ENCODE measurements at regions not wholly inside any gene's neighbourhood (a gene's known extent, or its start where the extent isn't known, plus 50 kb on each side); places are given as distances from the start of the nearest gene placed in this dataset.

DNA sequence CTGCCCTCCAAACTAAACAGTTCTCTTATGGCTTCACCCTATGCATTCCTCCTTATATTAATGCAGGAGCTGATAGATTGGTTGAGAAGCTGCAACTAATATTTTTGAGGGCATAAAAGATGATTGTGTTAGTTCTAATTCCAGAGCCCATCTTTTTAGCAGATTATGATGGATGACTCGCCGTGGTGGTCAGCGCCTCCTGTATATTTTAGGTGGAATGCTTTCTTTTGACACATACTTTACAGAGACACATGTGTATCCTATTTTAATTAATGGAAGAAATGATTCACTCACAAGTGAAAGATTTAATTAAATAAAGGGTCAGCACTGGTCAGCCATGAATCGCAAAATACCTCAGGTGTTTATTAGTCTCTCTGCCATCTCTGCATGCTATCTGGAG is 120.7 kb downstream of the TM2D1 start:
- no peaks in the 10 kb centered on the region for H3K27me3 ChIP-seq (ENCODE audit: control insufficient read depth, insufficient read depth, low read length)
- POLR2A ChIA-PET (ENCODE audit: unreplicated experiment): no interaction called here

More for the DNA sequence above, 120.7 kb downstream of the TM2D1 start:
- Histone ChIP-seq H3K9me3 (ENCODE audit: control insufficient read depth, insufficient read depth, low read length) (no peaks in the 10 kb centered on the region), H3K27ac (ENCODE audit: insufficient read depth, low read length) (no peak overlapping the region), H2BK5ac (ENCODE audit: low read depth, low read length, poor library complexity, severe bottlenecking) (no peak overlapping the region), H3K36me3 (ENCODE audit: control insufficient read depth, insufficient read depth, low read length) (no peaks in the 10 kb centered on the region), H3K9me1 (ENCODE audit: insufficient read depth, low read length) (no peaks in the 10 kb centered on the region), H3K4me2 (ENCODE audit: low read depth, low read length) (no peak overlapping the region), H4K20me1 (ENCODE audit: insufficient read depth, low read length) (no peaks in the 10 kb centered on the region), H3K79me1 (ENCODE audit: low read depth in 1 of 2, low read length in 2 of 2) (no peaks in the 10 kb centered on the region), H4K8ac (ENCODE audit: low read depth in 2 of 2, low read length in 2 of 2) (no peak overlapping the region), H2AK5ac (ENCODE audit: low read depth, low read length) (no peak overlapping the region), H3K4me1 (ENCODE audit: control insufficient read depth, insufficient read depth, low read length) (no peaks in the 10 kb centered on the region), H4K91ac (ENCODE audit: insufficient read depth, low read depth, low read length) (no peak overlapping the region), H3K18ac (ENCODE audit: low read depth, low read length) (no peak overlapping the region), H2BK20ac (ENCODE audit: low read depth, low read length) (no peak overlapping the region), H3K14ac (replicated peaks; ENCODE audit: low read depth, low read length) (no peak overlapping the region), H2AFZ (replicated peaks; ENCODE audit: low read length, poor library complexity) (no peak overlapping the region), H3K4me3 (ENCODE audit: insufficient read depth, low read depth, low read length) (no peak overlapping the region), H3K56ac (ENCODE audit: extremely low read depth, insufficient read depth, low read length) (no peak overlapping the region), H2BK120ac (ENCODE audit: low read depth, low read length) (no peak overlapping the region), H3K9ac (ENCODE audit: low read depth, low read length) (no peak overlapping the region), H3K23ac (ENCODE audit: low read depth, low read length) (no peak overlapping the region), H3K4ac (ENCODE audit: low read depth, low read length) (no peak overlapping the region), H4K5ac (ENCODE audit: low read depth, low read length) (no peak overlapping the region), H2AK9ac (replicated peaks; ENCODE audit: low read depth, low read length, poor library complexity) (no peak overlapping the region), H2BK15ac (ENCODE audit: low read depth, low read length) (no peak overlapping the region)
- no peak for DNase-seq
- CTCF ChIA-PET: interaction anchor here (1.5 kb wide), 1 partner anchor 15 kb away, joined by 4 read pairs; no protein-coding TSS in a partner anchor
- no peak for TF ChIP-seq MXI1 (IDR thresholded peaks at IDR 0.05; ENCODE audit: borderline replicate concordance, low read depth, low read length)
- no peak for TF ChIP-seq POLR2A (IDR thresholded peaks at IDR 0.05; ENCODE audit: low read depth, low read length)
- no peak for TF ChIP-seq SMC3 (IDR thresholded peaks at IDR 0.05; ENCODE audit: low read depth, low read length)
- TF ChIP-seq CEBPB (IDR thresholded peaks at IDR 0.05; ENCODE audit: low read depth, low read length): no peak
- no peak for ATAC-seq (ENCODE audit: low read depth)
- intact Hi-C loops (cut with micrococcal nuclease) (no loop called here), in situ Hi-C loops (cut with MboI; ENCODE audit: low sequenced_read_pairs) (no loop called here), dilution Hi-C loops (cut with HindIII; ENCODE audit: low sequenced_read_pairs, unreplicated experiment) (no loop called here)
- no TSS peak for BruUV-seq (replicated peaks)
- no CpG with 5 or more reads among the region's 4 CpGs for WGBS, 2 experiments (ENCODE audit: extremely low coverage in 2 of 2, insufficient read length in 1 of 2)
